GM23248 (cell line): ENCODE measurements at regions not wholly inside any gene's neighbourhood (a gene's known extent, or its start where the extent isn't known, plus 50 kb on each side); places are given as distances from the start of the nearest gene placed in this dataset.
A peak's percentile ranks its signal among the peaks of the same experiment; 100 is the strongest.

Experiments
- DNase-seq: peaks from one replicate; pipeline ENCODE4 v3.0.0-alpha.2; 2015
- H2AFZ ChIP-seq: fragments of 200-600 bp; sonication (generic); 2 replicates; pipeline ENCODE4 v1.6.1; 2016; ENCODE audit warnings: antibody characterized with exemption
- H3F3A ChIP-seq: fragments of 200-600 bp; sonication (generic); 2 replicates; pipeline ENCODE4 v1.6.1; 2016; ENCODE audit warnings: mild to moderate bottlenecking, antibody characterized with exemption, mixed run types; ENCODE audit not compliant: insufficient read depth
- H3K27ac ChIP-seq: fragments of 200-600 bp; sonication (generic); 2 replicates; pipeline ENCODE4 v1.5.1; 2016; ENCODE audit warnings: mild to moderate bottlenecking
- H3K27me3 ChIP-seq: fragments of 200-600 bp; sonication (generic); replicated peaks from 2 replicates; pipeline ENCODE4 v1.6.1; 2016; ENCODE audit warnings: mild to moderate bottlenecking; ENCODE audit not compliant: insufficient read depth
- H3K36me3 ChIP-seq: fragments of 200-600 bp; sonication (generic); 2 replicates; pipeline ENCODE4 v1.6.1; 2016; ENCODE audit warnings: low read depth, mild to moderate bottlenecking
- H3K4me1 ChIP-seq: fragments of 200-600 bp; sonication (generic); 2 replicates; pipeline ENCODE4 v1.6.1; 2016; ENCODE audit warnings: mild to moderate bottlenecking; ENCODE audit not compliant: insufficient read depth
- H3K4me2 ChIP-seq: fragments of 200-600 bp; sonication (generic); one replicate; pipeline ENCODE4 v1.6.1; 2016; ENCODE audit warnings: mild to moderate bottlenecking; ENCODE audit not compliant: unreplicated experiment
- H3K4me3 ChIP-seq: fragments of 200-600 bp; sonication (generic); 2 replicates; pipeline ENCODE4 v1.5.1; 2016; ENCODE audit warnings: mild to moderate bottlenecking
- H3K79me2 ChIP-seq: fragments of 200-600 bp; sonication (generic); 2 replicates; pipeline ENCODE4 v1.6.1; 2016; ENCODE audit warnings: mild to moderate bottlenecking; ENCODE audit not compliant: insufficient read depth
- H3K9ac ChIP-seq: fragments of 200-600 bp; sonication (generic); 2 replicates; pipeline ENCODE4 v1.6.1; 2016; ENCODE audit warnings: mild to moderate bottlenecking
- H3K9me2 ChIP-seq: fragments of 200-600 bp; sonication (generic); 2 replicates; pipeline ENCODE4 v1.6.1; 2016; ENCODE audit warnings: mixed run types, mild to moderate bottlenecking, moderate library complexity; ENCODE audit not compliant: insufficient read depth
- H3K9me3 ChIP-seq: fragments of 200-600 bp; sonication (generic); one replicate; pipeline ENCODE4 v1.6.1; 2017; ENCODE audit warnings: low read depth
- H4K20me1 ChIP-seq: fragments of 200-600 bp; sonication (generic); 2 replicates; pipeline ENCODE4 v1.6.0; 2016; ENCODE audit not compliant: insufficient read depth
- EZH2 ChIP-seq: fragments of 200-600 bp; sonication (generic); IDR thresholded peaks from 2 replicates; pipeline ENCODE4 v1.6.1; 2018; ENCODE audit warnings: antibody characterized with exemption, mild to moderate bottlenecking; ENCODE audit not compliant: insufficient read depth, poor library complexity, severe bottlenecking
- EZH2phosphoT487 ChIP-seq: fragments of 200-600 bp; sonication (generic); IDR thresholded peaks from 2 replicates; pipeline ENCODE4 v1.6.1; 2018; ENCODE audit warnings: antibody characterized with exemption, moderate library complexity, mild to moderate bottlenecking, low read depth; ENCODE audit not compliant: insufficient read depth
- WGBS, 2 experiments: methylation state at CpG; one replicate each; pipeline ENCODE4 v1.1.6; 2015 to 2017; ENCODE audit warnings: low lambda C conversion rate in 2 of 2, low coverage in 1 of 2; ENCODE audit errors: missing lambda C conversion rate in 2 of 2; 5-methylcytosine and 5-hydroxymethylcytosine counted together
- in situ Hi-C: fragments of 300-500 bp; cut with MboI; formaldehyde crosslinking; loops from 2 replicates; pipeline ENCODE4 v1.15.0; 2020

DNA sequence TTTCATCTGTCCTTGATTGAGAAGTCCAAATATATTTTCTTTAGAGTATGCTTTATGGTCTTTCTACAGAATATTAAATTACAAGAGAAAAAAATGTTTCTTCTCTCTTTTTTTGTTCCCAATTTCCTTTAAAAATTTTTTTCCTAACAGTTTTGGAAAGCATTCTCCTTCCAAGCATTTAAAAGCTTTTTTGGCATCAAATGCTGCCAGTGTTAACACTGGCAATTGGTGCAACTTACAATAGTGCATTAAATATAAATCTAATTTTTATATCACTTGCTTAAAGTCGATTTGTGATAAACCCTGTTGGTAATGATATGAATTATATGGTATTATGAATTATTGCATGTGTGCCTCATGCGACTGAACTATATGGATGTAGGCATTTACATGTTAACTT, 165.9 kb upstream of the ELL2 start:
- no peak for DNase-seq
- WGBS, 2 experiments, result 48 to 54% methylated on average over 2 of the region's 2 CpGs
- H3K27ac ChIP-seq, result peak overlapping the region; percentile 2

DNA sequence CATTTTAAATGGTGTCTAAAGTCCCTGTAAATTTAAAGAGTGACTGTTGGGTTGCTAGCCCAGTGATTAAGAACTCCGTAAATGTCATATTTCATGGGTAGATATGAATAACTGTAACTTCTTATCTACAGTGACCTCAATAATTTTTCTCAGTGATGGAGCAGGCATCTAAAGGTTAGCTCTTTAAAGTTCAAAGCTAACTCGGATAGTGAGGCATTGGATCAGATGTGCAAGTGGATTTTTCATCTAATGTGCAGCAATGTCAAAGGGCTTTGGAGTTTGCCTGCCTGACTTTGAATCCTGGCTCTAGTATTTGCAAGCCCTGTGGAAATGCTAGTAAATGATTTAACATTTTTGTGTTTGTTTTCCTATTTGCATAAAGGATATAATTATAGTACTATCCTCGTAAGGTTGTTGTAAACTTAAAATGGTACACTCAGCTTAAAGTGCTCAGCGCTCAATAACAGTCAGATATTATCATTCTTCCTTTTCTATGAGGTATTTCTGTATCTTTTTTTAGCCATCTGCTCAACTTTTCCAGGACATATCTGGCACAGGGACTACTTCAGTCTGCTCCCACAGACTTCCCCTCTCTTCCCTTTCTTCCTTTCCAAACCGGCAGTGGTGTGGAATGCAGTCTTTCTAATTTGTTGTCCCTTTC, 163.7 kb upstream of the ELL2 start:
- Histone ChIP-seq H4K20me1 (no peaks in the 10 kb centered on the region), H3K4me1 (peaks cover 52% of the 10 kb centered on the region), H3K9me2 (no peaks in the 10 kb centered on the region; the same call in 1 of the 2 replicates), H3K27me3 (no peaks in the 10 kb centered on the region), H3K4me2 (peak overlapping the region; percentile 71), H3K27ac (peak overlapping the region; percentile 52), H3K36me3 (no peaks in the 10 kb centered on the region), H3K9ac (peak overlapping the region; percentile 47; the same call in 1 of the 2 replicates), H3F3A (peaks cover 19% of the 10 kb centered on the region), H3K9me3 (no peaks in the 10 kb centered on the region), H3K79me2 (0 out of 2 replicates have a peak, but pooled peaks cover 22% of the 10 kb centered on the region), H2AFZ (peak overlapping the region; percentile 74), H3K4me3 (peak overlapping the region; percentile 37)
- in situ Hi-C loops, result no loop called here
- TF ChIP-seq EZH2phosphoT487 (no peak), EZH2 (no peak)
- 63 to 67% methylated on average over 5 of the region's 5 CpGs for WGBS, 2 experiments
- DNase-seq, result peak; percentile 40

More for the DNA sequence above, 165.9 kb upstream of the ELL2 start:
- Histone ChIP-seq H3K9ac (no peak overlapping the region), H3K4me1 (peaks cover 65% of the 10 kb centered on the region), H3K9me3 (no peaks in the 10 kb centered on the region), H3K4me3 (no peak overlapping the region), H3K27me3 (no peaks in the 10 kb centered on the region), H3K36me3 (no peaks in the 10 kb centered on the region), H3K9me2 (no peaks in the 10 kb centered on the region; the same call in 1 of the 2 replicates), H2AFZ (no peak overlapping the region), H3K79me2 (0 out of 2 replicates have a peak, but pooled peaks cover 22% of the 10 kb centered on the region), H4K20me1 (no peaks in the 10 kb centered on the region), H3K4me2 (peak overlapping the region; percentile 41), H3F3A (peaks cover 22% of the 10 kb centered on the region)
- in situ Hi-C loops, result no loop called here
- TF ChIP-seq EZH2 (no peak), EZH2phosphoT487 (no peak)

DNA sequence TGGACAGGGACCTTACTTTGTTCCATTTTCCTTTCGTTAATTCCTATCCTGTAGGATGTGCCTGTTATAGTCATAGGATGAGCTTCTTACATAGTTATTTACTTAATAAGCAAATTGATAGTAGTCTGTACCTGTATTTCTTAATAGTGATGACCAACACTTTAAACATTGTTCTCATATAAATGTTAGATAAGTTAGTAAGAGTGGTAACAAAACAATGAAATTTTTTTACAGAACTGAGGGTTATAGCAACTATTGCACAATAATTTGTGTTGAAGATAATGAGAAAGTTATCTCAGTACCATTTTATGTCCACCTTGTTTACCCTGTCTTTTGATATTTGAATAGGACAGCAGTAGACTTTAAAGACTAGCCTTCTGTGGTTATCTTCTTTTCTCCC, 162.9 kb upstream of the ELL2 start:
- in situ Hi-C loops, result no loop called here
- H3K9me3 ChIP-seq, result no peaks in the 10 kb centered on the region

DNA sequence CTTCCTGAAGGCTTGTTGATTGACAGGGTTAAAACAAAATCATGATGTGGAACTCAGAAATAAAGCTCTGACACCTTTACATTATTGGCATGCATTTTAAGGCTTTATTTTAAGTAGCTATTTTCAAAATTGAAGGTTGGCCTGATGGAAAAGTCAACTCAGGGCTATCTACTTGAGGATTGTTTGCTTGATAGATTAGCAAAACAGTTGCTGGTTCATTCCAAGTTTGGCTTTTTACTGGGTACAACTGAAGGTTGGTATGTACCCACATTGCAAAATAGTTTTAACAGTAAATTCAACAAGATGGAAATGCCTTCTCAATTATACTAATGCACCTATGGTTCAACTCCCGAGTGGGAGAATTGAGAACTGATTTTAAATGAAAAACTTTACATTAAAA, 161.8 kb upstream of the ELL2 start:
- in situ Hi-C loops, result no loop called here
- 94 to 96% methylated on average over 1 of the region's 1 CpG for WGBS, 2 experiments
- H3F3A ChIP-seq, result peaks cover 25% of the 10 kb centered on the region

More for the DNA sequence above, 162.9 kb upstream of the ELL2 start:
- 0 out of 2 replicates have a peak, but pooled peaks cover 22% of the 10 kb centered on the region for H3K79me2 ChIP-seq
- peak; percentile 37 for DNase-seq
- peaks cover 19% of the 10 kb centered on the region for H3F3A ChIP-seq
- H3K36me3 ChIP-seq, result no peaks in the 10 kb centered on the region
- no peaks in the 10 kb centered on the region for H3K27me3 ChIP-seq
- no peak overlapping the region for H3K9ac ChIP-seq
- 0 to 7% methylated on average over 1 of the region's 1 CpG for WGBS, 2 experiments
- H3K27ac ChIP-seq, result peak overlapping the region; percentile 52; the same call in 1 of the 2 replicates
- H3K4me2 ChIP-seq, result peak overlapping the region; percentile 71
- no peak overlapping the region for H3K4me3 ChIP-seq
- peaks cover 55% of the 10 kb centered on the region for H3K4me1 ChIP-seq
- H2AFZ ChIP-seq, result no peak overlapping the region
- H4K20me1 ChIP-seq, result no peaks in the 10 kb centered on the region
- no peaks in the 10 kb centered on the region for H3K9me2 ChIP-seq
- TF ChIP-seq EZH2phosphoT487 (no peak), EZH2 (no peak)

More for the DNA sequence above, 161.8 kb upstream of the ELL2 start:
- no peak overlapping the region for H3K4me2 ChIP-seq
- no peak for DNase-seq
- no peaks in the 10 kb centered on the region for H3K9me2 ChIP-seq
- 0 out of 2 replicates have a peak, but pooled peaks cover 21% of the 10 kb centered on the region for H3K79me2 ChIP-seq
- H3K27ac ChIP-seq, result no peak overlapping the region
- H3K9ac ChIP-seq, result no peak overlapping the region
- H3K4me1 ChIP-seq, result peaks cover 67% of the 10 kb centered on the region
- no peaks in the 10 kb centered on the region for H3K36me3 ChIP-seq
- H3K27me3 ChIP-seq, result no peaks in the 10 kb centered on the region
- H3K4me3 ChIP-seq, result no peak overlapping the region
- H2AFZ ChIP-seq, result no peak overlapping the region
- TF ChIP-seq EZH2phosphoT487 (no peak), EZH2 (no peak)
- H4K20me1 ChIP-seq, result no peaks in the 10 kb centered on the region
- H3K9me3 ChIP-seq, result no peaks in the 10 kb centered on the region
